NB4 (cell line): ENCODE measurements at regions not wholly inside any gene's neighbourhood (a gene's known extent, or its start where the extent isn't known, plus 50 kb on each side); places are given as distances from the start of the nearest gene placed in this dataset.

Experiments
- DNase-seq: peaks from one replicate; pipeline ENCODE4 v3.0.0; 2010; ENCODE audit warnings: low read depth
- H3K4me3 ChIP-seq: one replicate; pipeline ENCODE4 v1.5.1; 2011; ENCODE audit warnings: mild to moderate bottlenecking, low read depth, low read length, moderate library complexity
- MYC ChIP-seq: IDR thresholded peaks from 2 replicates; pipeline ENCODE4 v1.6.1; 2011; ENCODE audit warnings: low read depth, low read length
- POLR2A ChIP-seq: IDR thresholded peaks from 2 replicates; pipeline ENCODE4 v1.6.1; 2011; ENCODE audit warnings: mild to moderate bottlenecking; ENCODE audit not compliant: insufficient read length; ENCODE audit errors: extremely low read depth
- TF ChIP-seq, protein P1 (sequence below): IDR thresholded peaks from 2 replicates; pipeline ENCODE4 v1.6.1; 2011; ENCODE audit warnings: low read depth, low read length
- TF ChIP-seq, protein P2 (sequence below): IDR thresholded peaks from one replicate; pipeline ENCODE4 v1.5.1; 2012; ENCODE audit warnings: low read depth, low read length

DNA sequence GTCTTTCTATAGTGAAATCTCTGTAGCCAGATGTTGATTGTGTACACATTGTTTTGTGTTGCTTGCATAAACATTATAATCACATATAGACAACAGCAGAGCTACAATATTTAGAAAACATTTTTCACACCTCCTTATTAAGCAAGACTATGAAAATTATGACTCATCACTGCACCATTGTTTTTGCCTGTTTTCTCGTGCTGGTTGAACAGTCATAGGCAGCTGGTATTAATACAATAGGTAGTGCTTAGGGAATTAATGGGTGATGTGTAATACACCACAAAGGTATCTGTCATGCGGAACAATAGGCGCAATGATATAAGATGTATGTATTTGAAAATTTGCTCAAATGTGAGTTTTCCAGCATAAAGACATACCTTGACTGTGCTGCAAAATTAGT lies 449.3 kb downstream of the FOXG1 start:
- TF ChIP-seq, protein P1, sequence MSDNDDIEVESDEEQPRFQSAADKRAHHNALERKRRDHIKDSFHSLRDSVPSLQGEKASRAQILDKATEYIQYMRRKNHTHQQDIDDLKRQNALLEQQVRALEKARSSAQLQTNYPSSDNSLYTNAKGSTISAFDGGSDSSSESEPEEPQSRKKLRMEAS: no peak
- TF ChIP-seq MYC (no peak), POLR2A (no peak)
- no peak for DNase-seq
- H3K4me3 ChIP-seq: no peak overlapping the region

DNA sequence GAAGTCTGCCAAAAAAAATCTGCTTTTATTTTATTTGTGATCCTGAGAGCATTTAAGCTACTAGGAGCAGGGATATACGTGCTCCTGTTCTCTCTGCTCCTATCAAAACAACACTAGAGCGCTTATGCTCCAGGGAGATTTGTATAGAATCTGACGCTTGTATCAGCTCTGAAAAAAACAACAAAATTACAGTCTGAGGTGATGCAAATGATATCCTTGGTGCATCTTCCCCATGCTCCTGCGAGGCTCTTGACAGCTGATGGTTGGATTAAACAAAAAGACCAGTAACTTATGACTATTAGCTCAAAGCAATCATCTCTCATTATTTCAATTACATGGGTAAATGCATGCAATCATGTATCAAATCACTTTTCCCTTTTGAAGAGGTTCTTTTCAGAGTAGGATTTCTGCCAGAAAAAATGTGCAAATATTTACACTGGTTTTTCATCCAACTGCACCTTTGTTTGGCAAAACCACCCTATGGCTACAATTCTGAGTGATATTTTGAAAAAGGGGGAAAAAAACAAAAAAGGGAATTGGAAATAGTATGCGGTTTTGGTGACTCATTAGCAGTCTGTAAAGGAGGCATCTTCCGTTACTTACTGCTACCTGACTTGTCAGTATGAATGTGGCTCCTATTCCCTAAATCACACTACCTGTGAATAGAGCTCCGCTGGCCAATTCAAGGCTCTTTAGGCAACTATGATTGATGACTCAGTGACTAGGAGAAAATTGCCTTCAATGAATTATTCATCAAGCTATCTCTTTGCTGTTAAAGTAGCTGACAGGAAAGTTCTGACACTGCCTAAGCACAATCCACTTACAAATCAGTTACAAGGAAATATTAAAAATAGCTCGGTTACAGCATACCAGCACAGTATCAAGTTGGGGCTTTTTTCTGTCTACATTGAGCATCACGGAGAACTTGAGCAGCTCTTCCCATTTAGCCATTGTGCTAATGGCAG lies 450.0 kb downstream of the FOXG1 start:
- peak; percentile 1 for DNase-seq
- TF ChIP-seq, protein P1: no peak
- TF ChIP-seq MYC (no peak), POLR2A (no peak)
- TF ChIP-seq, protein P2, sequence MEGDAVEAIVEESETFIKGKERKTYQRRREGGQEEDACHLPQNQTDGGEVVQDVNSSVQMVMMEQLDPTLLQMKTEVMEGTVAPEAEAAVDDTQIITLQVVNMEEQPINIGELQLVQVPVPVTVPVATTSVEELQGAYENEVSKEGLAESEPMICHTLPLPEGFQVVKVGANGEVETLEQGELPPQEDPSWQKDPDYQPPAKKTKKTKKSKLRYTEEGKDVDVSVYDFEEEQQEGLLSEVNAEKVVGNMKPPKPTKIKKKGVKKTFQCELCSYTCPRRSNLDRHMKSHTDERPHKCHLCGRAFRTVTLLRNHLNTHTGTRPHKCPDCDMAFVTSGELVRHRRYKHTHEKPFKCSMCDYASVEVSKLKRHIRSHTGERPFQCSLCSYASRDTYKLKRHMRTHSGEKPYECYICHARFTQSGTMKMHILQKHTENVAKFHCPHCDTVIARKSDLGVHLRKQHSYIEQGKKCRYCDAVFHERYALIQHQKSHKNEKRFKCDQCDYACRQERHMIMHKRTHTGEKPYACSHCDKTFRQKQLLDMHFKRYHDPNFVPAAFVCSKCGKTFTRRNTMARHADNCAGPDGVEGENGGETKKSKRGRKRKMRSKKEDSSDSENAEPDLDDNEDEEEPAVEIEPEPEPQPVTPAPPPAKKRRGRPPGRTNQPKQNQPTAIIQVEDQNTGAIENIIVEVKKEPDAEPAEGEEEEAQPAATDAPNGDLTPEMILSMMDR: no peak
- no peak overlapping the region for H3K4me3 ChIP-seq

DNA sequence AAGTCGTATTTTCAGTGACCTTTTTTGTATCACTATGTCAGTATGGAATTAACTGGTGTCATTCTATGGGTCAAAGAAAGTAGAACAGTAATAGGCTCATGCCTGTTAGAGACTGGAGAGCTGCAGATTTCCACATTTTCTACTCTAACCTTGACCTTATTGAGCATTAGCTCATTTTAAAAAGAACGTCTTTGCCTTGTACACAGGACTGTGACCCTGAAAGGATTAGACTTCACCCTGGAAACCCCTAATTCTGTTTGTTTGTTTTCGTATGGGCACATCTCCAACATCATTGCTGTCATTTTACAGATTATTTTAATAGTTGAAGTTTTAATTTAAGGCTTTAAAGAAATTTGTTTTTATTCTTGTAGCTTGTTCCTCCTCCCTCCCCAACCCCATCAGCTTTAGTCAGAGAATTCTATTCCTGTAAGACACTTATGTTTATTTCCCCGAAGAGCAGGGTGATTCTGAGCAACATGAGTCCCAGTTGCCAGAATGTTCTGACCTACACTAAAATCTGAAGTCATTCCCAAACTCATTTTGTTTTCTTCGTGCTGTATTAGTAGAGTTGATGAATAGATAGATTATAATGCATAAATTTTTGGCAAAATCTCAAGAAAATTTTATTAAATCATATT lies 451.3 kb downstream of the FOXG1 start:
- DNase-seq: no peak
- H3K4me3 ChIP-seq: no peak overlapping the region
- TF ChIP-seq, protein P1: no peak
- TF ChIP-seq POLR2A (no peak), MYC (no peak)
- TF ChIP-seq, protein P2: no peak

DNA sequence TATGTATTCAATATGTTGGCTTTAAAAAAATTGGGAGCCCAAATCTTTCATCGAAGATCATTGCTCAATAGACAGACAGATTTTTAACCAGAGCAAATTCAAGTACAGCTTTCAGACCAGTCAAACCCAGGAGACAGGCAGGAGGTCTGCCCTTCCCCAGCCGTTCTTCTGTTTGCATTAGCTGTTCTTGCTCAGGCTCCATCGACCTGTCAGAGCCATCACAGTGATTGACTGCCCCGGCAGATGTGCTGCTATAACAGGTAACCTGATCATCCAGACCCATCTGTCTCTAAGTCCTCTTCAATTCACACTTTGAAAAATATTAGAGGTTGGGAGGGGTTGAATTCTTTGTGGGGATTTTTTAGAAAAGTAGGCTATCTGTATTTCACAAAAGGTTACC lies 453.5 kb downstream of the FOXG1 start:
- no peak overlapping the region for H3K4me3 ChIP-seq
- DNase-seq: no peak
- TF ChIP-seq POLR2A: no peak
- no peak for TF ChIP-seq MYC
- TF ChIP-seq, protein P2: no peak
- TF ChIP-seq, protein P1: no peak

DNA sequence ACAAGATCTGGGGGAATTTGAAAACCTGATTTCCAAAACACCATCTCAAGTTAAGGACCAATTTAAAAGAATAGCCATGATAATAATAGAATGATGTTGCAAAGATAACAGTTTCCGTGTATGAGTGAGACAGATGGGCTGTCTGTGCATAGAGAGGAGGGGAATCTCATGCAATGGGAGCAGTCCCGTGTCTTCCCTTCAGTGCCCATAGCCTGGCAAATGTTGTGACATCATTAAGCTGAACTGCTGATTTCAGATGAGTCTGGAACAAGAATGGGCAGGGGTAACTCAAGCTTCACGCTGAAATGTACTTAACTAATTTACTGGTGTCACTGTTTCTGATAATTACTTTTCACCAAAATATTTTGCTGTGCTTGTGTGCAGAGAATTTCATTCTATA lies 454.0 kb downstream of the FOXG1 start:
- no peak for DNase-seq
- no peak overlapping the region for H3K4me3 ChIP-seq
- TF ChIP-seq, protein P1: no peak
- TF ChIP-seq MYC (no peak), POLR2A (no peak)
- TF ChIP-seq, protein P2: no peak

DNA sequence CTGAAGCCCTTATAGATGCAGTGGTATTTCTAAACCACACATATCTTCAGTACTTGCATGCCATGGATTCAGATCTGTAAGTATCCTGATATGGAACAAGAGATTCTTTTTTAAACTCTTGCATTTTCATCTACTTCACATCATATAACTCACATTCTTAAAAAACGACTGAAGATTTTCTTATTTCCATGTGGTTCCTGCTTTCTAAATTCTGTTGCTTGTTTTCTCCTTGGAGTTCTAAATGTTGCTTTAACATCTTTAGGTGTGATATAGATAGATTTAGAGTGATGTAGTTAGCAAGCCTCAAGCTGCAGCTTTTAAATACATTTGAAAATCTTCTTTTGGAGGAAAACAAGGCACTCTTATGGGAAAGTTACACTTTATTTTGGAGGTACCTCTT lies 455.4 kb downstream of the FOXG1 start:
- TF ChIP-seq, protein P1: no peak
- TF ChIP-seq, protein P2: no peak
- TF ChIP-seq POLR2A (no peak), MYC (no peak)
- no peak for DNase-seq
- no peak overlapping the region for H3K4me3 ChIP-seq
